Stomach smooth muscle (tissue), 2 donors: ENCODE measurements at regions not wholly inside any gene's neighbourhood (a gene's known extent, or its start where the extent isn't known, plus 50 kb on each side); places are given as distances from the start of the nearest gene placed in this dataset.

Experiments
- H3K27ac ChIP-seq: one replicate; pipeline ENCODE4 v1.7.0; 2013; ENCODE audit warnings: mild to moderate bottlenecking, low read length, inconsistent platforms
- H3K27me3 ChIP-seq, 2 donors: one replicate each; pipeline ENCODE4 v1.7.0; 2013; ENCODE audit warnings: low read length in 2 of 2; ENCODE audit not compliant: insufficient read depth in 2 of 2, control insufficient read depth in 1 of 2
- H3K36me3 ChIP-seq, 2 donors: one replicate each; pipeline ENCODE4 v1.7.0; 2013; ENCODE audit warnings: low read length in 2 of 2; ENCODE audit not compliant: control insufficient read depth in 2 of 2, insufficient read depth in 2 of 2
- H3K4me1 ChIP-seq: one replicate; pipeline ENCODE4 v1.7.0; 2013; ENCODE audit warnings: low read length; ENCODE audit not compliant: control insufficient read depth, insufficient read depth
- H3K4me3 ChIP-seq, 2 donors: one replicate each; pipeline ENCODE4 v1.7.0; 2013; ENCODE audit warnings: low read length in 2 of 2
- H3K9ac ChIP-seq, 2 donors: one replicate each; pipeline ENCODE4 v1.7.0; 2013; ENCODE audit warnings: low read length in 2 of 2, mild to moderate bottlenecking in 1 of 2
- H3K9me3 ChIP-seq, 2 donors: one replicate each; pipeline ENCODE4 v1.7.0; 2013; ENCODE audit warnings: low read length in 2 of 2; ENCODE audit not compliant: control insufficient read depth in 2 of 2
- donor health status: healthy.
- donor health status: Pancreatic carcinoma.

- H3K9me3 ChIP-seq, result no peaks in the 10 kb centered on the region
- no peaks in the 10 kb centered on the region for H3K4me1 ChIP-seq
- H3K27ac ChIP-seq, result no peak overlapping the region
- H3K27me3 ChIP-seq, result peaks cover 0 to 2% of the 10 kb centered on the region in 2 donors
- H3K9ac ChIP-seq, result no peak overlapping the region
- H3K36me3 ChIP-seq, result no peaks in the 10 kb centered on the region
- H3K4me3 ChIP-seq, result no peak overlapping the region
Observed at GRCh38 chrX:139085404-139085803, 373.9 kb upstream of the FGF13 start.

DNA sequence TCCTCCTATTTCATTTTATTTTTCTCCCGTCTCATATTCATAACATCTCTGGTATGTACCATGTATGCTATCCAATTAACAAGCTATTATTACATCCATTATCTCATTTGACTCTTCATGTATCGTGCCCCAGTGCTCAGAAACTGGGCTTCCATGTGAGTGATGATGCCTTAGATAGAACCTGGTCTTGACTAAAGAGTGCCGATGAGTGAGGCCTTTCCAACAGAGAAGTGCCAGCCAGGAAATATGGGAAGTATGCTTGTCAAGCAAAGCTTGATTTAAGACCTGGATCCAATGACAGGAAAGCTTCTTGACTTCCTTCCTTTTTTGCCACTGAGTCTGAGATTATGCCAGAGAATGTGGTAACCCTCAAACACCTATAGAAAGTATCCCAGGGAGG is 371.7 kb upstream of the FGF13 start:
- no peak overlapping the region for H3K27ac ChIP-seq

GRCh38 chrX:139081965-139082364 is 370.4 kb upstream of the FGF13 start:
- Histone ChIP-seq H3K4me3 (no peak overlapping the region), H3K4me1 (no peaks in the 10 kb centered on the region), H3K27me3 (no peaks in the 10 kb centered on the region), H3K9me3 (no peaks in the 10 kb centered on the region), H3K9ac (no peak overlapping the region), H3K36me3 (no peaks in the 10 kb centered on the region), H3K27ac (no peak overlapping the region)

More for the DNA sequence above, 371.7 kb upstream of the FGF13 start:
- Histone ChIP-seq H3K36me3 (no peaks in the 10 kb centered on the region), H3K9me3 (no peaks in the 10 kb centered on the region), H3K4me1 (no peaks in the 10 kb centered on the region), H3K9ac (no peak overlapping the region), H3K27me3 (no peaks in the 10 kb centered on the region), H3K4me3 (no peak overlapping the region)

DNA sequence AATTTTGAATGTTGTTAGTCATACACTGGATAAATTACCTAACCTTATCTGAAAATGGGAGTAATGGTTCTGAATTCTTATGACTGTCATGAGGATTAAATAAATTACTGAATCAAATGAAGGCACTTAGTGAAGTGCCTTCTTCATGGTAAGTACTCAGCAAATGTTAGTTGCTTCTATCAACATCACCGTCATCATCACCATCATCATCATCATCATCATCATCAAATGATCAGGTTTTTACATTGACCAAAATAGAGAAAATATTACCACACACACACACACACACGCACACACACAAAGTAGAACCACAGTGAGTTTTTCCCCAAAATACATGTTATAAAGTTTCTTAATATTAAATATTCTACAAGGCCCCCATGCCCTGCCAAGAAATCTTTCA is 368.3 kb upstream of the FGF13 start:
- no peaks in the 10 kb centered on the region for H3K27me3 ChIP-seq
- H3K4me3 ChIP-seq, result no peak overlapping the region
- H3K9ac ChIP-seq, result no peak overlapping the region

GRCh38 chrX:139078761-139079280 is 367.3 kb upstream of the FGF13 start:
- no peak overlapping the region for H3K4me3 ChIP-seq
- no peak overlapping the region for H3K27ac ChIP-seq
- no peaks in the 10 kb centered on the region for H3K4me1 ChIP-seq
- no peaks in the 10 kb centered on the region for H3K27me3 ChIP-seq
- H3K9ac ChIP-seq, result no peak overlapping the region
- no peaks in the 10 kb centered on the region for H3K36me3 ChIP-seq
- no peaks in the 10 kb centered on the region for H3K9me3 ChIP-seq

More for the DNA sequence above, 368.3 kb upstream of the FGF13 start:
- Histone ChIP-seq H3K36me3 (no peaks in the 10 kb centered on the region), H3K27ac (no peak overlapping the region), H3K4me1 (no peaks in the 10 kb centered on the region), H3K9me3 (no peaks in the 10 kb centered on the region)

- Histone ChIP-seq H3K9ac (no peak overlapping the region), H3K36me3 (no peaks in the 10 kb centered on the region), H3K9me3 (no peaks in the 10 kb centered on the region), H3K27me3 (no peaks in the 10 kb centered on the region), H3K4me1 (no peaks in the 10 kb centered on the region), H3K4me3 (no peak overlapping the region), H3K27ac (no peak overlapping the region)
Observed at GRCh38 chrX:139078342-139078741, 366.8 kb upstream of the FGF13 start.

GRCh38 chrX:139077281-139078250 is 366.0 kb upstream of the FGF13 start:
- H3K9ac ChIP-seq, result no peak overlapping the region
- H3K27ac ChIP-seq, result no peak overlapping the region
- H3K9me3 ChIP-seq, result no peaks in the 10 kb centered on the region
- no peaks in the 10 kb centered on the region for H3K27me3 ChIP-seq
- no peak overlapping the region for H3K4me3 ChIP-seq
- no peaks in the 10 kb centered on the region for H3K4me1 ChIP-seq
- H3K36me3 ChIP-seq, result no peaks in the 10 kb centered on the region

DNA sequence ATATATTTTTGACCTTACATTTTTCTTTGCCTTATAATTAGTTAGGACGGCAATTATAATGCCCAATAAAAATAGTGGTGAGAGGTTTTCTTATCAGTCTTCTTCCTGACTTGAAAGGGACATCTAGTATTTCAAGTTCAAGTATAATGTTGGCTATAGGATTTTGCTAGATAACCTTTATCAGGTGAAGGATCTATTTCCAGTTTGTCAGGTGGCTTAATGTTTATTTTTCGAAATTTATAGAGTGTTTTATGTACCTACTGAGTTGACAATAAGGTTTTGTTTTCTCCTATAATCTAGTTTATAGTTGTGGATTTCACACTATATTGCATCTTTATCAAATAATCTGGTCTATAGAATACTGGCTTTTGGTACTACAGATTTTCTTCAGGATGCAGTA is 351.8 kb upstream of the FGF13 start:
- no peak overlapping the region for H3K27ac ChIP-seq
- no peaks in the 10 kb centered on the region for H3K27me3 ChIP-seq
- H3K9ac ChIP-seq, result no peak overlapping the region
- no peaks in the 10 kb centered on the region for H3K9me3 ChIP-seq
- no peaks in the 10 kb centered on the region for H3K4me1 ChIP-seq
- no peaks in the 10 kb centered on the region for H3K36me3 ChIP-seq
- no peak overlapping the region for H3K4me3 ChIP-seq

DNA sequence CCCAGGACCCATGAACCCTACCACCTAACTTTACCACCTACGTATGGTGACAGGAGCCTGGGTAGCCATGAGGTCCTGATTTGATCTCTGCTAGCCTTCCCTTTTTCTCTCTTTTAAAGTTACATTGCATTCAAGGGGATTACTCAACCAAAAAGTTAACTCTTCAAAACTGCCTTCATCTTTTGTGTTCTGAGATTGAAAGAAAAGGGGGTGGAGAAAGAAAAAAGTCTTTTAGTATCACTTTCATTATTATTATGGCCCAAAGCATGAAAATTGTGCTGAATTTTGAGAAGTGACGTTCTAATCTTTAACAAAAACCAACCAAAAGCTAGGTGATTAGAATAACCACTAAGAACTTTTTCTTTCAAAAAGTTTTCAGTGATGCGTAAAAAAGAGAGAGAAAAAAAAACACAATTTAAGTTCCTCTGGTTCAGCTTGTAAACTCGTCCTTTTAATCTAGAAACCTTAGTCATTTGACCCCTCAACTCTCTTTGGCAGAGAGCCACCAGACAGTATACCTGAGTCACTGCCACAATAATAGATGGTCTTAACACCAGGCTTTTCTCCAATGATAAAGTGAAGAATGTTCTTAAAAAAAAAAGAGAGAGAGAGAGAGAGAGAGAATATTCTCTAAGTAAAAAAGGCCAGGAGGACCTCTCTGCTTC is 347.4 kb upstream of the FGF13 start:
- no peak overlapping the region for H3K9ac ChIP-seq
- no peak overlapping the region for H3K27ac ChIP-seq
- no peaks in the 10 kb centered on the region for H3K4me1 ChIP-seq
- no peaks in the 10 kb centered on the region for H3K27me3 ChIP-seq
- no peaks in the 10 kb centered on the region for H3K36me3 ChIP-seq
- H3K4me3 ChIP-seq, result no peak overlapping the region
- no peaks in the 10 kb centered on the region for H3K9me3 ChIP-seq

GRCh38 chrX:139052461-139052860 is 340.9 kb upstream of the FGF13 start:
- H3K27me3 ChIP-seq, result no peaks in the 10 kb centered on the region
- H3K9me3 ChIP-seq, result no peaks in the 10 kb centered on the region
- no peak overlapping the region for H3K4me3 ChIP-seq
- H3K9ac ChIP-seq, result no peak overlapping the region
- H3K36me3 ChIP-seq, result no peaks in the 10 kb centered on the region
- no peak overlapping the region for H3K27ac ChIP-seq
- no peaks in the 10 kb centered on the region for H3K4me1 ChIP-seq
